GM10266 (cell line): ENCODE measurements at regions not wholly inside any gene's neighbourhood (a gene's known extent, or its start where the extent isn't known, plus 50 kb on each side); places are given as distances from the start of the nearest gene placed in this dataset.

Experiments
- DNase-seq: peaks from one replicate; pipeline ENCODE4 v3.0.0; 2012; ENCODE audit errors: extremely low spot score
- TF ChIP-seq, protein P1 (sequence below): IDR thresholded peaks from 2 replicates; pipeline ENCODE4 v1.5.1; 2012; ENCODE audit warnings: mild to moderate bottlenecking, low read depth; ENCODE audit not compliant: control insufficient read depth, insufficient read depth; ENCODE audit errors: missing control alignments

DNA sequence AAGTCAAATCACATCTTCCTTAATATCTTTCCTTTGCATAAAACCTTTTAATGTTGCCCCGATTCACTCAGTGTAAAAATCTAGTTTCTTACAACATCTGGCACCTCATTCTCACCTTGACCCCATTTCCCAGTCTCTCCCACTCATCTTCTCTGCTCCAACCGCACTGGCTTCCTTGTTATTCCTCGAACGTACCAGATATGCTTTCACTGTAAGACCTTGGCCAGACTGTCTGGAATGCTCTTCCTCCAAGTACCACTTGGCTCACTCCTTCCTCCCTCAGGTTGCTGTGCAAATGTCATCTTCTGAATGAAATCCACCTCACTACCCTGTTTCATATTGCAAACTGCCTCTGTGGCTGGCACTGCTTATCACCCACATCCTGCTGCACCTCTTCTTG, 433.6 kb downstream of the HAPSTR1 start:
- TF ChIP-seq, protein P1, sequence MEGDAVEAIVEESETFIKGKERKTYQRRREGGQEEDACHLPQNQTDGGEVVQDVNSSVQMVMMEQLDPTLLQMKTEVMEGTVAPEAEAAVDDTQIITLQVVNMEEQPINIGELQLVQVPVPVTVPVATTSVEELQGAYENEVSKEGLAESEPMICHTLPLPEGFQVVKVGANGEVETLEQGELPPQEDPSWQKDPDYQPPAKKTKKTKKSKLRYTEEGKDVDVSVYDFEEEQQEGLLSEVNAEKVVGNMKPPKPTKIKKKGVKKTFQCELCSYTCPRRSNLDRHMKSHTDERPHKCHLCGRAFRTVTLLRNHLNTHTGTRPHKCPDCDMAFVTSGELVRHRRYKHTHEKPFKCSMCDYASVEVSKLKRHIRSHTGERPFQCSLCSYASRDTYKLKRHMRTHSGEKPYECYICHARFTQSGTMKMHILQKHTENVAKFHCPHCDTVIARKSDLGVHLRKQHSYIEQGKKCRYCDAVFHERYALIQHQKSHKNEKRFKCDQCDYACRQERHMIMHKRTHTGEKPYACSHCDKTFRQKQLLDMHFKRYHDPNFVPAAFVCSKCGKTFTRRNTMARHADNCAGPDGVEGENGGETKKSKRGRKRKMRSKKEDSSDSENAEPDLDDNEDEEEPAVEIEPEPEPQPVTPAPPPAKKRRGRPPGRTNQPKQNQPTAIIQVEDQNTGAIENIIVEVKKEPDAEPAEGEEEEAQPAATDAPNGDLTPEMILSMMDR: no peak
- DNase-seq: no peak

DNA sequence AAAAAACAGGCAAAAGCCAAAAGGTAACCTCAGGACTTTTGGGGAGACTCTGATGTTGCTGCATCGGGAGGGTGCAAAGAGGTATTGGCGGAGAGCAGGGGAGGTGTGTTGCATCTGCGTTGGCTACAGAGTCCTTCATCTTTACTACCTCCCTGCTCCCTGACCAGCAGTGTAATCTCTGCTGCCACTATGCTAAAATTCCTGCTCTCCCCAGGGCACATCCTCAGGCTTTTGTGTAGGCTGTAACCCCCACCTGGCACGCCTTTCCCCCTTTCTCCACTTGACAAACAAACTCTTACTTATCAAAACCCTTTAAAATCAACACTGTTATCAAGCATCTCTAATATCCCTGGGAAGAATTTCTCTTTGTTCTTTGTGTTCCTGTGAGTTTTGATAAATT, 435.3 kb downstream of the HAPSTR1 start:
- no peak for DNase-seq
- TF ChIP-seq, protein P1: no peak

DNA sequence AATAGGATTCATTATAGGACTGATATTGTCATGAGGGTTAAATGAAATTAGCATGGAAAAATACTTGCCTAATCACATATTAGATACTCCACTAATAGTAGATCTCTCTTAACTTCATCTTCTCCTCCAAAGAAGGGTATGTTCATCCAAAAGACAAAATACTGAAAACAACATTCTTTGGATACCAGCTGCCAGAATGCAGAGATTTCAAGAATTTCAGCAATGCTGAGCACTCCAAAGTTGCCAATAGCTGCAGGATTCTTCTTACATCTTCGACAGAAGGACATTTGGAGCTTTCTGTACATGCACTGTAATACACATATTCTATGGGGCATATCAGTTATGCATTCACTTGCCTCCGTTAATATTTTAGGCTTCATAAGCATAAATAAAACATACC, 436.5 kb downstream of the HAPSTR1 start:
- DNase-seq: no peak
- TF ChIP-seq, protein P1: no peak

DNA sequence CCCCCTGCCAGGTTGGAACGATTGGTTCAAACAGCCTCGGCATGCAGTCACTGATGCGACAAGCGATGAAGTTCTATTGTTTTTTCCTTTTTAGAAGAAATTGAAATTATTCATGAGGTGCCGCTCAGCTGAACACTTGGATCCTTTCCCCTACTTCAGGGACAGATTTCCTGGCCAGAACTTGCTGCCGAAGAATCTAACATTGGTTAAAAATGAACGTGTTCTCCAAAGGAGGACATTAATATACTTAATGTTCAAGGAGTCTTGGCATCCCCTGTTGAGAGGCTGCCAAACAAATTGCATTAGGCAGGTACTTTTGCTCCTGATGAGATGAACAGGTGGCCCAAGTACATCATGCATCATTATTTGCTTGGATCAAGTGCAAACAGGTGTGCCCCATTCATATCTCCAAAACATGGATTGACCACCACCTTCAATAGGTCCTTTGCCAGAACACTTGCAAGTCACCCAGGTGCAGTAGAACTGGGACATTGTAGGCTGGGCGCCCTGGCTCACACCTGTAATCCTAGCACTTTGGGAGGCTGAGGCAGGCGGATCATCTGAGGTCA, 437.2 kb downstream of the HAPSTR1 start:
- TF ChIP-seq, protein P1: no peak
- DNase-seq: no peak

DNA sequence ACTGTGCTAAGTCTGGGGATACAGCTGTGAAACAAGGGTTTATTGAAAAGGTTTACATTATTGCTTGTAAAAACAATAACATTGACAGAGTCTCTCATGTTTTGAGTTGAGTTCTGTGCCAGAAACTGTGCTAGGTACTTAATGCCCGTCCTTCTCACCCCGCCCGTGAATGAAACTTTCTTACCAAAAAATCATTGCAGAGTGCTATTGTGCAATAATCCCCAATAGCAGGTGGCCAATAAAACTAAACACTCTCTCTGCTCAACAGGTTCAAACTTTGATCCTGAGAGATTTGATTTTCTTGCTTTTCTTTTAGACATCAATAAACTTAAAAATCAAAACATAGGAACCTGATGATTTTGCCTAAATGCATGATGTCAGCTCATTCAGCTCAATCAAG, 441.6 kb downstream of the HAPSTR1 start:
- TF ChIP-seq, protein P1: no peak
- DNase-seq: no peak

DNA sequence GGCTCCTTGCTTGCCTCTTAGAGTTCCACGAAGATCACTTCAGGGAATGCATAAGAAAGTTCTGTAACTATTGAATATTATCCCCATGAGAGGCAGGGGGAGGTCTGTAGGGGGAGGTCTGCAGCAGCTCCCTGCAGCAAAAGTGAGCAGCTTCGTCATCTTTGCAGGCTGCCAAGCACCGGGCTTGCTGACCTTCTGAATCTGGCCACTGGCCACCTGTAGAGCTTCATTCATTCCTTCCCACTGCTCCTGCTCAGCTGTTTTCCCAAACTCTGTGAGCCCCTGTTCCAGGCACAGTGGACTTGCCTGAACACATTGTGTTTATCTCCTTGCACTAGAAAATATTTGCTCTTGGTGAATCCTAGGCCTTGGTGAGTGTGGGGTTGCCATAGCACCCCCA, 443.3 kb downstream of the HAPSTR1 start:
- TF ChIP-seq, protein P1: no peak
- no peak for DNase-seq

DNA sequence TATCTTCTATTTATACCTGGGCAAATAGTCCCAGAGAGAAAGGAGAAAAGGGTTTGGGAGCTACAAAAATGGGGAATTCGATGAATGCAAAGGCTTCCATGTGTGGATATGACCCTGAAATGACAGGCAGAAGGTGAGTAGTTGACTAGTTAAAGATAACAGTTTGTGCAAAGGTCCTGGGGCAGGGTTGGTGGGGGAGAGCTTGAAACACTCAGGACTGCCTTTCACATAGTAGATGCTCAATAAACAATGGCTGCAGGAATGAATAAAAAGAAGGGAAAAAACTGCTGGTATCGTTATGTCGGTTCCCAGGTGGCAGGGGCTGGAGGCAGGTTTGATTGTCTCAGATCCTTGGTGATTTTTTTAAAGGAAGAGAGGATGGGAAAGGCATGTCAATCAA, 445.5 kb downstream of the HAPSTR1 start:
- DNase-seq: no peak
- TF ChIP-seq, protein P1: no peak
